Activated CD4-positive, alpha-beta T cell treated with anti-CD3 and anti-CD28 coated beads, Interleukin-2, Interleukin-4, amounts not matched to agents 100 ng/mL and 50 ng/mL, durations not matched to agents 16 hours and 8 hours (primary cell): ENCODE measurements at regions not wholly inside any gene's neighbourhood (a gene's known extent, or its start where the extent isn't known, plus 50 kb on each side); places are given as distances from the start of the nearest gene placed in this dataset.
A peak's percentile ranks its signal among the peaks of the same experiment; 100 is the strongest.

ENCODE experiments used
- DNase-seq: peaks from one replicate; pipeline ENCODE4 v3.0.0-alpha.2; 2020; ENCODE audit warnings: low spot score

DNA sequence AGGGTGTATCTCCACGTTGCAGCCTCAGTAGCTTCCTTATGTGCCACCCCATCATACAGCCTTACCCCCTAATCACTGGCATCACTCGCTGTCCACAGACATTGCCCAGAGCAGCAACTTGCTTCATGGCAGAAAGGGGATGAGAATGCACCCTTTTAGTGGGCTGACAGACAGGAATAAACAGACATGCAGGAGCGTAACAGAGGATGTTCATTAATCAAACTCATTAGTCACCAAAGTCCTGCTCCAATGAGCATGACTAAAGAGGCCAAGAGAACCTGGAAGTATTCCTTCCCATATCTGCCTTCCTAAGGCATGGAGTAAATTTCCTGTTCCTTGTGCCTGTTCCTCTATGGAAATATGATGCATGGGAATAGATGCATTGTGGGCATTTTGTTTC, 197.0 kb downstream of the PHLDA1 start:
- DNase-seq = no peak

DNA sequence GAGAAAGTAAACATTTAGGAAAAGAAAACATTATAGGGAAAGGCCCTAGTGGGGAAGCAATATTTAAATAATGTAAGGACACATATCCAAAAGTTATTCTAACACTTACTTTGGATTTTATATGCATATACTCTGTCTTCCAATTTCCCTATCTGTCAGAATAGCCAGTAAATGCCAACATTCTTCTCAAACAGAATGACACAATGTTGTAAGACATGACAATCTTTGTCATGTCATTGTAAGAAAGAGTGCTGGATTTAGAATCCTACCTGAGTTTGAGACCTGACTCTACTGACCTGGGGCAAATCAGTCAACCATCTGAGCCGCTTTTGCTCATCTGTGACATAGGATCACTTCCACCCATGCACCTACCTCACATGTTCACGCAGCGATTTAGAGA, 198.3 kb downstream of the PHLDA1 start:
- no peak for DNase-seq

DNA sequence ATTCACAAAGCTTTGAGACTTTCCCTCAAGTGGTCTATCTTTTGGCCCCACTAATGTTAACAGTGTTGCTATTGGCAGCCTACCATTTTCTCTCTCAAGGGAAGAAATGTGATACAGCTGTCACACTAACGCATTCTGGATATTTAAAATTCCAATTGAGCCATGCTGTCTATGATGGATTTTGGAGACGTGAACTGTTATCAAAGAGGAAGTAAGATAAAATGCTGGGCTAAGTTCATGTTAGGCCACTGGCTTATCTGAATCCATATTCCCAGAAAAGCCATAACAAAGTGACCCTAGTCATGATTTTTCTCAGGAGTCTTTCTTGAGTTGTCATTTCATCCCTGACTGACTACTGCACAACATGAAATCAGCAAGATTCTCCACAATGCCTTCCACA, 200.2 kb downstream of the PHLDA1 start:
- DNase-seq = no peak

DNA sequence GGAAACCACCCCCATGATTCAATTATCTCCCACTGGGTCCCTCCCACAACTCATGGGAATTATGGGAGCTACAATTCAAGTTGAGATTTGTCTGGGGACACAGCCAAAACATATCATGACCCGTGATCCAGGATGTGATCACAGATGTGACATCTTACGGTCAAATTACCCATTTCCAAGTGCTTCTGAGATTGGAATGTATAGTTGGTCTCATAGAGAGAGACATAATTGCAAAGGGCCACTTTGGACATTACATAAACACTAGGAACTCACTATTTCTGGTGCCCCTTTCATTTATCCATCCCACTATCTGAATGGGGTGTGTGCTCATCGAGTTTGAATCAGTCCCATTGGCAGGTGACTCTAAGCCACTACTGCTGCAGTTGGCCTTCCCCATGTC, 204.5 kb downstream of the PHLDA1 start:
- DNase-seq = no peak

DNA sequence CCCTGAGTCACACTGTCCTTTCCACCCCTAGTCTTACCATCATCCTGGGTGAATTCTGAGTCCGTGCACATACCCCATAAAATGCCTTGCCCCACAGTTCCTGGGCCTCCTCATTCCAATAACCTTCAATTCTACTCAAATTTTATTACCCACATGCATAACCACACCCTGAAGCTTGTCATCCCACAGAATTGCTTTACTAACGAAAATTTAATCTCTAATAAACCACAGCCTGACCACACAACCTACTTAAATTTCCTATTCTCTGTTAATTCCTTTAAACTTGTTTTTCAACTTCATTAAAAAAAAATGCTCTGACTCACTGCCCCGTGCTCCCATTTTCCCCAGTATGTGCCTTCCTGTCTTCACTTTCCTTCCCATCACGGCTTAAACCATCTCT, 205.9 kb downstream of the PHLDA1 start:
- DNase-seq = no peak

DNA sequence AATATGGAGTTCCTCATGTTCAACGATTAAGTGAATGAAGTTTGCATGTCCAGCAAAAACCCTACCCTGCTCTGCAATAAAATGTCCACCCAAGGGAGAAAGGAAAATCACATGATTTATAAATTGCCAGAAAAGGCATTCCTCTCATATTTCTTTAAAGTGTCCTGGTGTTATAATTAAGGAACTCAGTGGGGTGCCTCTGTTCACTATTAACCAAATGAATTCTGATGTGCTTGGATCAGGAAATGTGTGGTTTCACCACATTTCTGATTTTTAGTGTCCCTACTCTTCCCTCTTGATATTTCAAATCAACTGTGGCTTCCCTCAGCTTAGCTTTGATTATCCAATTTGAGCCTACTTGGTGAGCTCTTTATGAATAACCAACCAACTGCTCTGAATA, 208.1 kb downstream of the PHLDA1 start:
- no peak for DNase-seq

DNA sequence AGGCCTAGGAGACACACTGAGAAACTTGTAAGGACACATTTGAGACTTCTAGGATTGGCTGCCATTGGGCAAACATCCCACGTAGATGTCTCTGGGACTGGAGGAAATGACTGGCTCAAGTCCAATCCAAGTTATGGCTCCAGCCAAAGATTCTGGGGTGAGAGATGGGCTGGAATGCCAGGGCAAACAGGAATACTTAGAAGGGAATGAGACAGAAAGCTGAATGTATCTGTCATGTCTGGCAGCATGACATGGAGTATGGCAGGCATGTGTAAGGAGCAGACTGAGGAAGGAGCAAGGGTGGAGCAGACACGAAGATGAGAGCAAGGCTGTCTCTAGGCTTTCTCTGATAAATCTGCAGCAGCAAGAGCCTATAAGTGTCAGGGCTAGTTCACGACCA, 209.2 kb downstream of the PHLDA1 start:
- DNase-seq = no peak

DNA sequence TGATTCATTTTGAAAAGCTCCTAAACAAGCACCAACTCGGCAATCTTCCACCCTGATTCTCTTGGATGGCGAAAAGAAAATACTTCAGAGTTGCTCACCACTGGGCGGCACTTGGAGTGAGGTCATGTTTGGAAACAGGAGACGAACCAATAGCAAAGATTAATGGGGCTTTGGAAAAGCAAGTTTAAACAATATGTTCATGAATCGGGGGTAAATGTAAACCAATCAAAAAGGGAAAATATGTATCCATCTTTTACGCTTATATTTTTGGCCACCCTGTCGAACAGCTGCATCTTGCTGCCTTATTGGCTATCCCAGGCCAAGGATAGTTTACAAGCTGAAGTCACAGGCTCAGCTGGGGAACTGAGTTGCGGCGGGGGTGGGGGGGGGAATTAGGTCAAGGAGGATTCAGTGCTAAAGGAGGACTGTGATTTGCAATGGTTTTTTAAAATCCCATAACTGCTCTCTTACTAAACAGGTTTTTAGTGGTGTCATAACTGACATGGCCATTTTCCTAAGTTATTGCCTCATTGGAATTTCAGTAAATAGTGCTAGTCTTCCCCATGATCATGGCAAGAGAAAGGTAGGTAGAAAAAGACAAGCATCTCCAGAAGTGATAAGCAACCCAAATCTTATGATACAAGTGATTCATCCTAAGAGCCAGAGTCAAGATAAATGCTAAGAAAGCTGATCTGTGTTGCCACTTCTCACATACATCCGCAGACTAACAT, 210.6 kb downstream of the PHLDA1 start:
- DNase-seq = no peak

DNA sequence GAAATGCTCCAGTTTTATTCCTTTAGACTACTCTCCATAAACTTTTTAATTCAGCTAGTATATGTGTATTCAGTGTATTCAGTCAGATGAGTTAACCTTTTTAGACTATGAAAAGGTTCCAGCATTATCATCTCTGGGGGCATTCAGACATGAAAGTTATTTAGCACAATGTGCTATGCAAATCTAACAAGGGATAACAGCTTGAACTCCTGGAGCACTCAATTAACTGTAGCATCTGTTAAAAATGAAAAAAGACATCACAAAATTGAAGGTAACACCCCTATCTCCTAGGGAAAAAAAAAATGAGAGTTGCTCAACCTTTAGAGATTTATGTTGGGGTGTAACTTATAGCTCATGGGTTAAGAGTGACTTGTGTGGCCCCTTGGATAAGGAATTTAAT, 211.5 kb downstream of the PHLDA1 start:
- no peak for DNase-seq

DNA sequence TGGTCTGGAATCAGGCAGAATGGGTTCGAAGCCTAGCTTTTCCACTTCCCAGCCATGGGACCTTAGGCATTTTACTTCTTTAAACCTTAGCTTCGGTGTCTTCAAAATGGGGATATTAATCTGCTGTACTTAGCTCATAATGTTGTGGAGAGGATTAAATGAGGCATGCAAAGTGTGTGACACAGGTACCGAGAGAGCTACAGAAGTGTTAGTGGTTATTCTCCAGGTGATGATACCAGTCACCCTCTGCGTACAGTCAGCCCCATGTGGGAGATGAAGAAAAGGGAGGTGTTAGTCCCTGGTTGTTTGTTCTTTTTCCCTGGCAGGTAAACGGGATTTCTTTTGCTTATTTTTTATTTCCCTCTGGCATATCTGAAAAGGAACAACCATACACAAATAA, 212.1 kb downstream of the PHLDA1 start:
- no peak for DNase-seq

DNA sequence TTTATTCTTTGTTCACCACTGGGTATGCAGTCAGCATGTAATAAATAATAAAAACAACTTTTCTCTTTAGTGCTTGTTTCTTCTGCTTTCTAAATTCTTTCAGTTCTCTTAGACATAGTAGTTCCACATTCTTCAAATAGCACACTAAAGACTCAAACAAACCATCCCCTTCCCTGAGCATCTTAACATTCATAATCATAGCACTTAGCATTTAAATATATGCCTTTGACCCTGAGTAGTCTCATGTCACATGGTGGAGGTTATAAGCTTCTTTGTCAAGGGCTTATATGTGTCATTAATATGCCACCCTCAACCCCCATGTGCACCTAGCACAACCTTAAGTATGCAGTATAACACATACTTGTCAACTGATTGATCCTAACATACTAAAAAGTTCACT, 212.7 kb downstream of the PHLDA1 start:
- no peak for DNase-seq

DNA sequence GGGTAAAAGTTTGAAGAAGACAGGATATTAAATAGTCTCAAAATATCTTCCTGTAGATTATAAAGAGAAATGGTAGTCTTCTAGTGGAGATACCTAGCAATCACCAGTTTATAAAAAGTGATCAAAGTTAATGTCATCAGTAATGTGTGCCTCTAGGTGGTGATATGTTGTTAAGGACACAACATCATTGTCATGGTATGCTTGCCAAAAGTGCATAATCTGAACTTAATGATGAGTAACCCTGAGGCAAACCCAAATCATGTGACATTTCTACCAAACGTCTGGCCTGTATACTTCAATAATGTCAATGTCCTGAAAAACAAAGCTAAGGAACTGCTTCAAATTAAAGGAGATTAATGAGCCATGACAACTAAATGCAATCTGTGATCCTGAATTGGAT, 214.7 kb downstream of the PHLDA1 start:
- DNase-seq = peak; percentile 24

DNA sequence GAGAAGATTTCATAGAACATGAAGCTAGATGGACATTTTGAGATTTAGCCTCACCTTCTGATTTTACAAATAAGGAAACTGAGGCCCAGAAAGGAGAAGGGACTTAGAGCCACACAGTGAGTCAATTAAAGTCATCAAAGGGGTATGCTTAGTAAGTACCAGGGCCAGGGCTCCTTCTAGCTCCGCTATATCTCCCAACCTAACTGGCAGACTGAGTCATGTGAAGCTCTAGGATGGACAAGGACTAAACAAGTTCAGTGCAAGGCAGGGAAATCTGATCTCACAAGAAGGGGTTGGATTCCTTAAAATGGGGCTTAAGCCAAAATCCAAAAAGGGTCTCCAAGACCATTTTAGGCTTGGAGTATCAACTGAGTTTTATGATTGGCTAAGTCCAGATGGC, 215.8 kb downstream of the PHLDA1 start:
- DNase-seq = no peak

DNA sequence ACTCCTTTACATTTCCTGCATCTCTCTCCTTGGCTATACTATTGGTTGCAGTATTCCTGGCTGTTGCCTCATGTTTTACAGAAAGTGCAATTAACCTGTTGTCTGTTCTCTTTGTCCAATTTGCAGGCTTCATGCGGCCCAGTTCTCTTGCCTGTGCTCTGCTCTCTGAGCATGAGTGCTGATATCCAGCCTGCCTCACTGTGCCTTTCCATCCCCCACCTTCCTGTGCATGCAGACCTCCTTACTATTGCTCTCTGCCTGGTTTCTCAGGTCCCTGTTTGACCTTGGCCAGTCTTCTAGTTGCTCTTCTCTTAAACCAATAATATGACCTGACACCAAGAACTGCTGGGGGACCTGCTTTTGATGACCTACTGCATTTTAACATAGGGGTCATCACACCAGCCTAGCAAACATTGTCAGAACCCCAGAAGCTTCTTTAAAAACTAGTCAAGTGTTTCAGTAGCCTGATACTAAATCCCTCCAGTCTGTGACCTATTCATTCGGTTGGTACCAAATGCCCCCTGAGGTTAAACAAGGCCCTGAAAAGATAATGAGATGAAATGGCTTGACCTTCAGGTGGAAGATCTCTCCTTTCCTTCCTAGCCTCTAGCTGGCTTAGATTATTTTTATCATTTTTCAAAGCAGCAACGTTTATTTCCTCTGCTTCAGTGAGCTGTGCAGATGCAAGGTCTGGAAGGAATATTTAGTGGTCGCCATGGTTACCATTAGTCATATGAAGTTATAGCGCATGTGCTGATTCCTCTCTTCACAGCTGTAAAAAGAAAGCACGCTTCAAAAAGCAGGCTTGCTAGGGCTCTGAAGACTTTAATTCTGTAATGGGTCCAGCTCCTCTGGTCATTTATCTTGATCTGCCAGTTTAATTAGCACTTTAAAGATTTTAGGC, 216.5 kb downstream of the PHLDA1 start:
- peak; percentile 11 for DNase-seq

DNA sequence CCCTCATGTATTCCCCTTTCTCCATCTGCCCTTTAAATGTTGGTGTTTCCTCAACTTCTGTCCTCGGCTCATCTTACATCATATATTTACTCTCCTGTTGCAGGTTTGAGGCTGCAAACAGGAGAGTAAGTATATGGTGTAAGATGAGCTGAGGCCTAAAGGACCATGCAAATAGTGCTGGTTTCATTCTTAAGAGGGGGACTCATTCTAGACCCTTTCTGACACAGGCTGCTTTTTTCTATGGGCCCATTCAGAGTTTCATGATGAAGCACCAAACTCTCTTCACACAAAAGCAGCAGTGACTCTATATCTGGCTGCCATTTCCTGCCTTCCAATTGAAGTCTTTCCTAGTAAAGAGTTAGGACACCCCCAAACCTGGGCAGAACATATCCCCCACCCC, 218.5 kb downstream of the PHLDA1 start:
- DNase-seq = peak; percentile 39

DNA sequence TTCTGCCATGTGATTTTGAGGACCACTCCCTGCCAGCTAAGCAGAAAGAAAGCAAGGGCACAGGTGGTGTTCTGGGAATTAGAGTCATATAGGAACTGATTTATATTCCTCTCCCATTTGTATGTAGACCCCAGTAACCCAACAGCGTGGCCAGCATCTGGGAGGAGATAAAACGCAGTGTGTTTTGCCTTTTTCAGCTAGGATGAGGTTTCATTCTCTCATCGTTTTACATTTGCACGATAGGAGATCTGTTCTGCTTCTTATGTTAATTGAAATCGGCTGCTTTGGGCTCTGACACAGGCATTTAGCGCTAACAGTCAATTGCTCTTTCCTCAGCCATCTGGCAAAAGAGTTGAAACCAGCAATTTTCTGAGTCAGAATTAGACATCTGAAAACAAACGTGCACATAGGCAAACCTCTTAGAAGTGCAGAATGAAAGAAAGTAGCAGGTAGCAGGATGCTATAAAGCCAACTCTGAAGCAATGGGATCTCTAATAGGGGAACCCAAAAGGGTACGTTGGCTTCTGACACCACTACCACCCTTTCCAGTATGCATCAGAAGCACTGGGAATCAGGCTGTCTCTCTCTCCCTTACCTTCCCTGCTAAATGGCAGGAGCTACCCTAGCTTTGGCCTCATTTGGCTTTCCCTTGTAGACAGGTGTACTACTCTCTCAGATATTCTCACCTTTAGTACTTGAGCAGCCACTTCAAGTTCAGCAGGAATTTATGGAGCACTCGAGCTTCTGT, 219.1 kb downstream of the PHLDA1 start:
- peak; percentile 24 for DNase-seq

DNA sequence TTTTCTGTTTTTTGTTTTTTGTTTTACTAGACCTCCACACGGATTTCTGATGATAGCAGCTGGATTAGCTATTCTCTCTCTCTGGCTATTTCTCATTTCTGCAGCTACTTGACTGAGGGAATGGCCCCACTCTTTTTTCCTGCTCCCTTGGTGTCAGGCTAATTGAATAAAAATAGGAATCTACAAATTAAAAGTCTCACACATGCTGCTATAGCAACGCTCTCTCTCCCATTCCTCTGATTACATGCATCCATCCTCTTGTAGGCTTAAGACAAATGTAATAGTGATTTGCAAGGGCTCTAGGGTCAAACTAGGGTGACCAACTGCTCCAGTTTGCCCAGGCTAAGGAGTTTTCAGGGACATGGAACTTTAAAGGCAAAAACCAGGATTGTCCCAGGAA, 221.8 kb downstream of the PHLDA1 start:
- no peak for DNase-seq

DNA sequence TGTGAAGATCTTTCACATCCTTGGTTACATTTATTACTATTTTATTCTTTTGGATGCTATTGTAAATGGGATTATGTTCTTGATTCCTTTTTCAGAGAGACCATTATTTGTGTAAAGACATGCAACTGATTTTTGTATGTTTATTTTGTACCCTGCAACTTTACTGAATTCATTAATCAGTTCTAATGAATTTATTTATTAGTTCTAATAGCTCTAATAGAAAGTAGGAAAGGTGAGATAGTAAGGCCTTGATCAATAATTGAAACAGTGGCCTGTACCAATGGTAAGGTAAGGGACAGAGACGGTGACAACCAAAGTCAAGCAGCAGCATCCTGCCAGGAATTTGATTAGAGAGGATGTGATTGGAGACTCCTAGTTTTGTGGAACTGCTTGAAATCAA, 224.1 kb downstream of the PHLDA1 start:
- no peak for DNase-seq

DNA sequence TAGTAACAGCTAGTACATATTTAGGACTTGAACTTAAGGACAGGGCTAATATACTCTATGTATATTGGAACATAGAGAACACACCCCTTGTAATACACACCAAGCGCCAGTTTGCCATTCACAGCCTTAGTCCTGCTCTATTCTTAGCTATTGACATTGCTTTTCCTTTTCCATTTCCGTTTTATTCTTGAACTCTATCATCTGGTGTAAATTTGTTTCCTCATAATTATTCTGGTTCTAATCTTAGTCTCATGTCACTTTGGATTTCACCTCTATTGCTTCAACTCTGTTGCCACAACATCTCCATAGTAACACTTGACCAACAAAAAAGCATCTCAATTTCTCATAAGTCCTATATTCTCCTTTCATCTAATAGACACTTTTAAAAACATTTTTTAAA, 225.7 kb downstream of the PHLDA1 start:
- no peak for DNase-seq

DNA sequence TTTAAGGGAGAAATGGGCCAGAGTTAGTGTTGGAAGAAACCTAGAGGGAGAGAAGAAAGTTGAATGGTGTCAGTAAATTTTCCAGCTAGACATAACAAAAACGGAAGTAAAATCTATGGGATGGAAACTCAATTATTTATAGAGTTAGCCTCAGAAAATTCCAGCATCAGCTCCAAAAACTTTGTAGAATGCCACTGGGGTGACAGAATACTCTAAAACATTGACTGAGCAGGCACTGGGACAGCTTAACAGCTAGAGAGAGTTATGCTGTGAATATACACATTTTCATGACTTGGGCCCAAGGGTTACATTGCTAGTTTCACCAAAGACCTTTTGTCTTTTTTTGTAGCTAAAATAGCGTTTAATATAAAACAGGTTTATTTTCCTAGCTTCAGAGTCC, 226.3 kb downstream of the PHLDA1 start:
- no peak for DNase-seq

DNA sequence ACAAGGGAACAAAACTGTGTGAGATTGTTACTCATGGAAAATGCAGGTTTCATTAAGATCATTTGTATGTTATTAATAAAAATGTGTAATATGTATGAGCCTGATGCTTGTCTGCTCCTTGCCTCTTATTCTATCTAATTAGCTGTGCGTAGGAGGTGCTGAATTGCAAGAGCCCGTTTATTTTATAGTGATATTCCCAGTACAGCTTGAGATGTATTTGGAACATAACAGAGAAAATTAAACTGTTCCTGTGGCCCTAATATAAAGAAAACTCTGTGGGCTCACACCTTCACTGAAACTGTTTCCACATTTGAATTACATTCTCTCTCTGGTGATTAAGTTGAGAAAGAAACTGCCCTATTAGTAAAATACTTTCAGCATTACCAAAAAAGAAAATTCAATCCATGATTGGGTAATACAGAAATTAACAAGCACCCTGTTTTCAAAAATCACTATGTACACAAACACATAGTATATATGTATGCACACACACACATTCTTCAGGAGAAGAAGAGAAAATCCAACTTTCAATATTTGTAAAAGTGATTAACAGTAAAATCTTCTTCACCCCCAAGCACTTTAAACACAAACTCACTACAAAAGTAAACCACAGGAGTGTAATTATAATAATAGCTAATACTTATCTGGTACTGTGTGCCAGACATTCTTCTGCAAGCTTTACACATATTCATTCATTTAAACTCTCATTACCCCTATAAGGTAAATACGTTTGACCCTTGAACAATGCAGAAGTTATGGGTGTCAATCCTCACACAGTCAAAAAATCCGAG, 233.2 kb downstream of the PHLDA1 start:
- DNase-seq = no peak

DNA sequence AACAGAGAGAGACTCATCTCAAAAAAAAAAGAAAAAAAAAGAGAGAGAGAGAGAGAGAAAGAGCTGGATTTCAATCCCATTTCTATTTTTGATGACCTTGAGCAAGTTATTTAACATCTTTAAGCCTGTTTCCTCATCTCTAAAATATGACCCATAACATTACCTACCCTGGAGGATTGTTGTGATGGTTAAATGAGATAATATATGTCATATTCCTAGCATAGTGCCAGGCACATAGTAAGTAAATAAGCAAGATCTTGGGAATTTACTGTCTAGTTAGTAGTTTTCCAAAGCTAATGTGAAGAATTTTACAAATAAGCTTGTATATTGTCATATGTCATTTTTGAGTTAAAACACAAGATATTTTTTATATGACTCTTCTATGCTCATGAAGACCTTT, 236.5 kb downstream of the PHLDA1 start:
- no peak for DNase-seq
